IMR-90 (cell line): ENCODE measurements at regions not wholly inside any gene's neighbourhood (a gene's known extent, or its start where the extent isn't known, plus 50 kb on each side); places are given as distances from the start of the nearest gene placed in this dataset.

Experiments used
- ATAC-seq: fragments of 200-7000 bp; cut with Tn5 transposase; 2 replicates; pipeline ENCODE4 v1.9.1; 2020; ENCODE audit warnings: low read depth, mild to moderate bottlenecking, moderate library complexity
- BruUV-seq: library from RNA; stranded (reverse); fragments of 400-500 nt; replicated peaks from 2 replicates; lab custom pipeline; 2021; lab: Mats Ljungman, UMichigan
- CTCF ChIA-PET: fragments of 300-600 bp; formaldehyde crosslinking; extraction: SDS; loops from one replicate; lab custom pipeline; 2021; ENCODE audit warnings: antibody characterized with exemption; lab: Yijun Ruan, JAX
- POLR2A ChIA-PET: fragments of 300-600 bp; sonication (Branson Sonifier 250); formaldehyde crosslinking; loops from one replicate; lab custom pipeline; 2022; ENCODE audit warnings: antibody characterized with exemption; ENCODE audit not compliant: unreplicated experiment; lab: Charles Lee
- DNase-seq: peaks from one replicate; pipeline ENCODE4 v3.0.0; 2013
- H2AFZ ChIP-seq: replicated peaks from 2 replicates; pipeline ENCODE3; 2013; ENCODE audit warnings: low read length, mild to moderate bottlenecking; ENCODE audit not compliant: poor library complexity
- H2AK5ac ChIP-seq: 2 replicates; pipeline ENCODE4 v1.6.1; 2013; ENCODE audit warnings: low read depth, low read length, inconsistent platforms
- H2AK9ac ChIP-seq: replicated peaks from 2 replicates; pipeline ENCODE3; 2013; ENCODE audit warnings: mild to moderate bottlenecking, low read depth, low read length, moderate library complexity; ENCODE audit not compliant: poor library complexity
- H2BK120ac ChIP-seq: 2 replicates; pipeline ENCODE4 v1.6.1; 2013; ENCODE audit warnings: low read depth, low read length, inconsistent platforms
- H2BK15ac ChIP-seq: 3 replicates; pipeline ENCODE4 v1.6.1; 2013; ENCODE audit warnings: low read depth, low read length, inconsistent platforms
- H2BK20ac ChIP-seq: 2 replicates; pipeline ENCODE4 v1.6.1; 2013; ENCODE audit warnings: low read depth, mild to moderate bottlenecking, inconsistent platforms, low read length, moderate library complexity
- H2BK5ac ChIP-seq: 2 replicates; pipeline ENCODE4 v1.6.1; 2013; ENCODE audit warnings: mild to moderate bottlenecking, low read depth, low read length, inconsistent platforms; ENCODE audit not compliant: poor library complexity, severe bottlenecking
- H3K14ac ChIP-seq: replicated peaks from 2 replicates; pipeline ENCODE4 v1.6.1; 2013; ENCODE audit warnings: low read depth, low read length, inconsistent platforms
- H3K18ac ChIP-seq: 2 replicates; pipeline ENCODE4 v1.6.1; 2013; ENCODE audit warnings: low read depth, low read length, control low read depth
- H3K23ac ChIP-seq: 2 replicates; pipeline ENCODE4 v1.6.1; 2013; ENCODE audit warnings: low read depth, low read length, inconsistent platforms
- H3K27ac ChIP-seq: 2 replicates; pipeline ENCODE4 v1.5.1; 2013; ENCODE audit warnings: mild to moderate bottlenecking, control low read depth, low read length; ENCODE audit not compliant: insufficient read depth
- H3K27me3 ChIP-seq: 2 replicates; pipeline ENCODE4 v1.6.1; 2013; ENCODE audit warnings: low read length; ENCODE audit not compliant: control insufficient read depth, insufficient read depth
- H3K36me3 ChIP-seq: 2 replicates; pipeline ENCODE4 v1.6.1; 2013; ENCODE audit warnings: low read length, mixed read lengths; ENCODE audit not compliant: control insufficient read depth, insufficient read depth
- H3K4ac ChIP-seq: 2 replicates; pipeline ENCODE4 v1.6.1; 2013; ENCODE audit warnings: low read depth, low read length, inconsistent platforms
- H3K4me1 ChIP-seq: 2 replicates; pipeline ENCODE4 v1.6.1; 2013; ENCODE audit warnings: low read length, mixed read lengths; ENCODE audit not compliant: control insufficient read depth, insufficient read depth
- H3K4me2 ChIP-seq: 2 replicates; pipeline ENCODE4 v1.6.1; 2013; ENCODE audit warnings: low read depth, mild to moderate bottlenecking, control low read depth, low read length, moderate library complexity
- H3K4me3 ChIP-seq: 2 replicates; pipeline ENCODE4 v1.5.1; 2013; ENCODE audit warnings: low read depth, mild to moderate bottlenecking, control low read depth, low read length, moderate library complexity; ENCODE audit not compliant: insufficient read depth
- H3K56ac ChIP-seq: 2 replicates; pipeline ENCODE4 v1.6.1; 2013; ENCODE audit warnings: low read length, inconsistent platforms; ENCODE audit not compliant: insufficient read depth; ENCODE audit errors: extremely low read depth
- H3K79me1 ChIP-seq, 2 experiments: 2 replicates each; pipeline ENCODE4 v1.6.1; 2013; ENCODE audit warnings: low read length in 2 of 2, inconsistent platforms in 1 of 2, low read depth in 1 of 2
- H3K9ac ChIP-seq: 2 replicates; pipeline ENCODE4 v1.6.1; 2013; ENCODE audit warnings: low read depth, low read length, control low read depth
- H3K9me1 ChIP-seq: 2 replicates; pipeline ENCODE4 v1.6.1; 2013; ENCODE audit warnings: low read length, inconsistent platforms; ENCODE audit not compliant: insufficient read depth
- H3K9me3 ChIP-seq: 2 replicates; pipeline ENCODE4 v1.6.1; 2013; ENCODE audit warnings: low read length; ENCODE audit not compliant: control insufficient read depth, insufficient read depth
- H4K20me1 ChIP-seq: 2 replicates; pipeline ENCODE4 v1.6.1; 2013; ENCODE audit warnings: low read length, inconsistent platforms; ENCODE audit not compliant: insufficient read depth
- H4K5ac ChIP-seq: 2 replicates; pipeline ENCODE4 v1.6.1; 2013; ENCODE audit warnings: mild to moderate bottlenecking, low read depth, low read length, control low read depth
- H4K8ac ChIP-seq, 2 experiments: 2 replicates each; pipeline ENCODE4 v1.6.1; 2013; ENCODE audit warnings: low read depth in 2 of 2, low read length in 2 of 2, control low read depth in 1 of 2, inconsistent platforms in 1 of 2
- H4K91ac ChIP-seq: 2 replicates; pipeline ENCODE4 v1.6.1; 2013; ENCODE audit warnings: low read depth, low read length, inconsistent platforms; ENCODE audit not compliant: insufficient read depth
- BHLHE40 ChIP-seq: fragments of 150-350 bp; IDR thresholded peaks from 2 replicates; pipeline ENCODE4 v1.6.1; 2016; ENCODE audit warnings: mild to moderate bottlenecking, low read depth, low read length
- CEBPB ChIP-seq: IDR thresholded peaks from 2 replicates; pipeline ENCODE4 v1.6.1; 2012; ENCODE audit warnings: low read depth, low read length, improper control_type of control experiment
- CHD1 ChIP-seq: IDR thresholded peaks from 2 replicates; pipeline ENCODE4 v1.6.1; 2012; ENCODE audit warnings: low read depth, low read length, improper control_type of control experiment
- FOS ChIP-seq: fragments of 150-350 bp; IDR thresholded peaks from 2 replicates; pipeline ENCODE4 v1.6.1; 2016; ENCODE audit warnings: low read depth, low read length
- MAFK ChIP-seq: IDR thresholded peaks from 2 replicates; pipeline ENCODE4 v1.6.1; 2012; ENCODE audit warnings: low read depth, low read length, improper control_type of control experiment
- MAZ ChIP-seq: IDR thresholded peaks from 2 replicates; pipeline ENCODE4 v1.6.1; 2012; ENCODE audit warnings: low read depth, mild to moderate bottlenecking, low read length, improper control_type of control experiment, moderate library complexity, borderline replicate concordance
- MXI1 ChIP-seq: IDR thresholded peaks from 2 replicates; pipeline ENCODE4 v1.6.1; 2012; ENCODE audit warnings: low read depth, mild to moderate bottlenecking, low read length, moderate library complexity, borderline replicate concordance
- NFE2L2 ChIP-seq: fragments of 150-350 bp; IDR thresholded peaks from 2 replicates; pipeline ENCODE4 v1.6.1; 2016; ENCODE audit warnings: low read depth, mild to moderate bottlenecking, low read length
- POLR2A ChIP-seq: IDR thresholded peaks from 2 replicates; pipeline ENCODE4 v1.6.1; 2012; ENCODE audit warnings: mild to moderate bottlenecking, low read depth, low read length
- RAD21 ChIP-seq: IDR thresholded peaks from 2 replicates; pipeline ENCODE4 v1.6.1; 2012; ENCODE audit warnings: low read length, improper control_type of control experiment
- RCOR1 ChIP-seq: IDR thresholded peaks from 2 replicates; pipeline ENCODE4 v1.6.1; 2012; ENCODE audit warnings: mild to moderate bottlenecking, low read length, improper control_type of control experiment; ENCODE audit not compliant: insufficient replicate concordance
- RFX5 ChIP-seq: IDR thresholded peaks from 2 replicates; pipeline ENCODE4 v1.8.0; 2012; ENCODE audit warnings: low read depth, mild to moderate bottlenecking, low read length, moderate library complexity
- SMC3 ChIP-seq: fragments of 150-350 bp; IDR thresholded peaks from 2 replicates; pipeline ENCODE4 v1.6.1; 2016; ENCODE audit warnings: low read depth, mild to moderate bottlenecking, antibody characterized with exemption, low read length, moderate library complexity
- WGBS, 2 experiments: methylation state at CpG; one replicate each; pipeline versions ENCODE4 v1.1.5 to v1.1.7; 2013; ENCODE audit warnings: missing lambda C conversion rate in 2 of 2; ENCODE audit not compliant: insufficient read length in 1 of 2; ENCODE audit errors: extremely low coverage in 2 of 2; 5-methylcytosine and 5-hydroxymethylcytosine counted together
- dilution Hi-C: fragments of 300-500 bp; cut with HindIII; formaldehyde crosslinking; loops from one replicate; pipeline ENCODE4 v1.14.3; 2018; ENCODE audit warnings: low sequenced_read_pairs; ENCODE audit not compliant: unreplicated experiment
- in situ Hi-C: fragments of 300-500 bp; cut with MboI; formaldehyde crosslinking; loops from 3 replicates; pipeline ENCODE4 v1.14.3; 2019; ENCODE audit warnings: low sequenced_read_pairs, inconsistent platforms, mixed read lengths
- intact Hi-C: fragments of 100-400 bp; cut with micrococcal nuclease; formaldehyde crosslinking; loops from 2 replicates; pipeline ENCODE4 v1.10.0; 2022
- TF ChIP-seq, protein P1 (sequence below): conservative IDR thresholded peaks from 2 replicates; pipeline ENCODE4 v1.5.1; 2012; ENCODE audit warnings: mild to moderate bottlenecking, low read depth, low read length, improper control_type of control experiment
- TF ChIP-seq, protein P2 (sequence below): fragments of 150-350 bp; IDR thresholded peaks from 2 replicates; pipeline ENCODE4 v1.6.1; 2017; ENCODE audit warnings: mild to moderate bottlenecking, antibody characterized with exemption, low read length, low read depth
- TF ChIP-seq, protein P3 (sequence below): fragments of 150-350 bp; IDR thresholded peaks from 2 replicates; pipeline ENCODE4 v1.6.1; 2016; ENCODE audit warnings: low read depth, mild to moderate bottlenecking, low read length, moderate library complexity, borderline replicate concordance

DNA sequence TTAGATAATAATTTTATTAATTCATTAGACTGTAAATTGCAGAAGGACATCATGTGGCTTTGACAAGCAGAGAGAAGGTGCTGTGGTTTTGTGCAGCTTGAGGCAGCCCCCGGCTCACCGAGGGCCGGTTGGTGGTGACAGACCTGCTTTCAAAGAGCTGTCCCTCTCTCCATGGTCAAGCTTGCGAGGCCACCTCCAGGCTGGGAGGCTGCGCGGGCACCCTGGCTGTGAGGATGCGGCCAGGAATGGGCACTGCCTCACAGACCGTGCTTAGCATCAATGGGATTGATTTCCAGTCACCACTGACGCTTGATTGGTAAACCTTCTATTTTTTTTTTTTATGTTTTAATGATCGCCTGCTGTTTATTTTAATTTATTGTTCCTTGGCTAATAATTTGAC lies 690.9 kb downstream of the GALR1 start:
- no peaks in the 10 kb centered on the region for H4K20me1 ChIP-seq
- no peak overlapping the region for H3K4me2 ChIP-seq
- intact Hi-C loops: no loop called here
- H2BK20ac ChIP-seq: no peak overlapping the region
- no peaks in the 10 kb centered on the region for H3K79me1 ChIP-seq
- H2AK5ac ChIP-seq: no peak overlapping the region
- no peak overlapping the region for H2BK120ac ChIP-seq
- ATAC-seq: no peak
- 82% methylated on average over 4 of the region's 10 CpGs; no CpG with 5 or more reads in 1 of the 2 experiments for WGBS, 2 experiments
- no peak for DNase-seq
- no peaks in the 10 kb centered on the region for H3K36me3 ChIP-seq
- no peaks in the 10 kb centered on the region for H3K27me3 ChIP-seq
- H3K56ac ChIP-seq: no peak overlapping the region
- H3K4ac ChIP-seq: no peak overlapping the region
- H3K23ac ChIP-seq: no peak overlapping the region
- no peak overlapping the region for H3K18ac ChIP-seq
- H4K8ac ChIP-seq: no peak overlapping the region
- dilution Hi-C loops: no loop called here
- in situ Hi-C loops: no loop called here
- TF ChIP-seq RFX5 (no peak), RAD21 (no peak), CHD1 (no peak), RCOR1 (no peak), MXI1 (no peak), POLR2A (no peak), CEBPB (no peak), MAZ (no peak), FOS (no peak), NFE2L2 (no peak), SMC3 (no peak), BHLHE40 (no peak), MAFK (no peak)
- TF ChIP-seq, protein P1, sequence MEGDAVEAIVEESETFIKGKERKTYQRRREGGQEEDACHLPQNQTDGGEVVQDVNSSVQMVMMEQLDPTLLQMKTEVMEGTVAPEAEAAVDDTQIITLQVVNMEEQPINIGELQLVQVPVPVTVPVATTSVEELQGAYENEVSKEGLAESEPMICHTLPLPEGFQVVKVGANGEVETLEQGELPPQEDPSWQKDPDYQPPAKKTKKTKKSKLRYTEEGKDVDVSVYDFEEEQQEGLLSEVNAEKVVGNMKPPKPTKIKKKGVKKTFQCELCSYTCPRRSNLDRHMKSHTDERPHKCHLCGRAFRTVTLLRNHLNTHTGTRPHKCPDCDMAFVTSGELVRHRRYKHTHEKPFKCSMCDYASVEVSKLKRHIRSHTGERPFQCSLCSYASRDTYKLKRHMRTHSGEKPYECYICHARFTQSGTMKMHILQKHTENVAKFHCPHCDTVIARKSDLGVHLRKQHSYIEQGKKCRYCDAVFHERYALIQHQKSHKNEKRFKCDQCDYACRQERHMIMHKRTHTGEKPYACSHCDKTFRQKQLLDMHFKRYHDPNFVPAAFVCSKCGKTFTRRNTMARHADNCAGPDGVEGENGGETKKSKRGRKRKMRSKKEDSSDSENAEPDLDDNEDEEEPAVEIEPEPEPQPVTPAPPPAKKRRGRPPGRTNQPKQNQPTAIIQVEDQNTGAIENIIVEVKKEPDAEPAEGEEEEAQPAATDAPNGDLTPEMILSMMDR: no peak
- TF ChIP-seq, protein P2, sequence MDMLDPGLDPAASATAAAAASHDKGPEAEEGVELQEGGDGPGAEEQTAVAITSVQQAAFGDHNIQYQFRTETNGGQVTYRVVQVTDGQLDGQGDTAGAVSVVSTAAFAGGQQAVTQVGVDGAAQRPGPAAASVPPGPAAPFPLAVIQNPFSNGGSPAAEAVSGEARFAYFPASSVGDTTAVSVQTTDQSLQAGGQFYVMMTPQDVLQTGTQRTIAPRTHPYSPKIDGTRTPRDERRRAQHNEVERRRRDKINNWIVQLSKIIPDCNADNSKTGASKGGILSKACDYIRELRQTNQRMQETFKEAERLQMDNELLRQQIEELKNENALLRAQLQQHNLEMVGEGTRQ: no peak
- TF ChIP-seq, protein P3, sequence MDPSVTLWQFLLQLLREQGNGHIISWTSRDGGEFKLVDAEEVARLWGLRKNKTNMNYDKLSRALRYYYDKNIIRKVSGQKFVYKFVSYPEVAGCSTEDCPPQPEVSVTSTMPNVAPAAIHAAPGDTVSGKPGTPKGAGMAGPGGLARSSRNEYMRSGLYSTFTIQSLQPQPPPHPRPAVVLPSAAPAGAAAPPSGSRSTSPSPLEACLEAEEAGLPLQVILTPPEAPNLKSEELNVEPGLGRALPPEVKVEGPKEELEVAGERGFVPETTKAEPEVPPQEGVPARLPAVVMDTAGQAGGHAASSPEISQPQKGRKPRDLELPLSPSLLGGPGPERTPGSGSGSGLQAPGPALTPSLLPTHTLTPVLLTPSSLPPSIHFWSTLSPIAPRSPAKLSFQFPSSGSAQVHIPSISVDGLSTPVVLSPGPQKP: no peak
- no peaks in the 10 kb centered on the region for H3K4me1 ChIP-seq
- H3K9me3 ChIP-seq: peaks cover 26% of the 10 kb centered on the region
- H3K14ac ChIP-seq: no peak overlapping the region
- H3K27ac ChIP-seq: no peak overlapping the region
- CTCF ChIA-PET: no interaction called here
- no peak overlapping the region for H2BK5ac ChIP-seq
- no TSS peak for BruUV-seq
- H3K4me3 ChIP-seq: no peak overlapping the region
- no peak overlapping the region for H2BK15ac ChIP-seq
- POLR2A ChIA-PET: no interaction called here
- H2AK9ac ChIP-seq: no peak overlapping the region
- no peak overlapping the region for H4K91ac ChIP-seq
- no peak overlapping the region for H3K9ac ChIP-seq
- H3K9me1 ChIP-seq: no peaks in the 10 kb centered on the region
- no peak overlapping the region for H2AFZ ChIP-seq
- H4K5ac ChIP-seq: no peak overlapping the region
